Lung (tissue), 11 donors: ENCODE measurements at regions not wholly inside any gene's neighbourhood (a gene's known extent, or its start where the extent isn't known, plus 50 kb on each side); places are given as distances from the start of the nearest gene placed in this dataset.
A peak's percentile ranks its signal among the peaks of the same experiment; 100 is the strongest.

Source experiments
- ATAC-seq: fragments of 200-7000 bp; cut with Tn5 transposase; one replicate; pipeline ENCODE4 v1.9.1; 2020; ENCODE audit warnings: moderate number of reproducible peaks; ENCODE audit not compliant: insufficient read depth, low FRiP score
- DNase-seq, 3 donors: peaks; one replicate each; pipeline ENCODE4 v3.0.0-alpha.2; 2013 to 2017
- H3K27ac ChIP-seq, 2 donors: one replicate each; pipeline ENCODE4 v1.5.1; 2013; ENCODE audit warnings: mild to moderate bottlenecking in 2 of 2, moderate library complexity in 2 of 2, control low read depth in 1 of 2, inconsistent platforms in 1 of 2, low read depth in 1 of 2, low read length in 1 of 2
- H3K27me3 ChIP-seq, 3 donors: one replicate each; pipeline ENCODE4 v1.5.1; 2013; ENCODE audit warnings: low read length in 2 of 3; ENCODE audit not compliant: control insufficient read depth in 3 of 3, insufficient read depth in 3 of 3
- H3K36me3 ChIP-seq, 4 donors: one replicate each; pipeline ENCODE4 v1.5.1; 2013; ENCODE audit warnings: low read length in 4 of 4, mild to moderate bottlenecking in 1 of 4, moderate library complexity in 1 of 4; ENCODE audit not compliant: control insufficient read depth in 4 of 4, insufficient read depth in 4 of 4
- H3K4me1 ChIP-seq, 5 donors: one replicate each; pipeline ENCODE4 v1.5.1; 2013; ENCODE audit warnings: low read length in 5 of 5, mild to moderate bottlenecking in 2 of 5, moderate library complexity in 1 of 5; ENCODE audit not compliant: control insufficient read depth in 5 of 5, insufficient read depth in 5 of 5
- H3K4me3 ChIP-seq: one replicate; pipeline ENCODE4 v1.5.1; 2013; ENCODE audit warnings: mild to moderate bottlenecking, control low read depth, moderate library complexity
- H3K9ac ChIP-seq, 2 donors: one replicate each; pipeline ENCODE4 v1.5.1; 2013; ENCODE audit warnings: low read length in 2 of 2, control low read depth in 1 of 2; ENCODE audit not compliant: insufficient read depth in 1 of 2
- H3K9me3 ChIP-seq, 4 donors: one replicate each; pipeline ENCODE4 v1.5.1; 2013; ENCODE audit warnings: low read length in 3 of 4, mild to moderate bottlenecking in 1 of 4, moderate library complexity in 1 of 4; ENCODE audit not compliant: control insufficient read depth in 4 of 4, insufficient read depth in 3 of 4
- CTCF ChIP-seq: IDR thresholded peaks from 2 replicates; pipeline ENCODE4 v1.5.1; 2012; ENCODE audit warnings: mild to moderate bottlenecking; ENCODE audit errors: control extremely low read depth, extremely low read depth
- WGBS, 2 donors: extraction: QIAGEN DNeasy Blood & Tissue Kit; methylation state at CpG; one replicate each; pipeline ENCODE4 v1.1.7; 2013; 5-methylcytosine and 5-hydroxymethylcytosine counted together
- donor health status: control.
- donor health status: control.
- donor health status: Bipolar disorder and iron deficiency.
- donor health status: healthy.
- donor health status: DM: yes; HTN: yes; CAD: no.

GRCh38 chr2:7658486-7658885 lies 741.3 kb downstream of the RNF144A start:
- ATAC-seq (no peak), DNase-seq (no peak)
- no peaks in the 10 kb centered on the region for H3K36me3 ChIP-seq
- H3K27ac ChIP-seq: no peak overlapping the region
- WGBS, 2 donors: 93 to 94% methylated on average over 12 of the region's 12 CpGs
- no peaks in the 10 kb centered on the region for H3K4me1 ChIP-seq
- no peak overlapping the region for H3K4me3 ChIP-seq
- H3K9me3 ChIP-seq: peaks cover 0 to 4% (median 2%) of the 10 kb centered on the region in 4 donors
- H3K27me3 ChIP-seq: no peaks in the 10 kb centered on the region
- TF ChIP-seq CTCF: no peak
- no peak overlapping the region for H3K9ac ChIP-seq

- TF ChIP-seq CTCF: no peak
- H3K36me3 ChIP-seq: no peaks in the 10 kb centered on the region
- DNase-seq: peak in 1 of 3 donors; percentile 15
- no peak overlapping the region for H3K4me3 ChIP-seq
- WGBS, 2 donors: 59 to 79% methylated on average over 2 of the region's 2 CpGs
- H3K27ac ChIP-seq: no peak overlapping the region
- no peak overlapping the region for H3K9ac ChIP-seq
- ATAC-seq: no peak
- H3K27me3 ChIP-seq: no peaks in the 10 kb centered on the region
- peaks cover 0 to 2% (median 0%) of the 10 kb centered on the region in 4 donors for H3K9me3 ChIP-seq
- H3K4me1 ChIP-seq: no peaks in the 10 kb centered on the region
These were observed 743.6 kb downstream of the RNF144A start for GRCh38 chr2:7660816-7661215.

- no peaks in the 10 kb centered on the region for H3K36me3 ChIP-seq
- WGBS, 2 donors: 60 to 70% methylated on average over 5 of the region's 5 CpGs
- no peak overlapping the region for H3K9ac ChIP-seq
- H3K27ac ChIP-seq: no peak overlapping the region
- H3K27me3 ChIP-seq: no peaks in the 10 kb centered on the region
- TF ChIP-seq CTCF: no peak
- ATAC-seq (no peak), DNase-seq (no peak)
- H3K9me3 ChIP-seq: peaks cover 0 to 3% (median 0%) of the 10 kb centered on the region in 4 donors
- no peaks in the 10 kb centered on the region for H3K4me1 ChIP-seq
- no peak overlapping the region for H3K4me3 ChIP-seq
These were observed 744.3 kb downstream of the RNF144A start for GRCh38 chr2:7661502-7661901.

- no peak for ATAC-seq
- Histone ChIP-seq H3K36me3 (no peaks in the 10 kb centered on the region), H3K9ac (no peak overlapping the region), H3K4me3 (no peak overlapping the region), H3K27ac (no peak overlapping the region), H3K27me3 (no peaks in the 10 kb centered on the region), H3K9me3 (peaks cover 0 to 3% (median 0%) of the 10 kb centered on the region in 4 donors), H3K4me1 (peaks cover 0 to 3% (median 0%) of the 10 kb centered on the region in 5 donors)
- WGBS, 2 donors: 95 to 99% methylated on average over 4 of the region's 4 CpGs
- DNase-seq: no peak
- no peak for TF ChIP-seq CTCF
These were observed 748.7 kb downstream of the RNF144A start for GRCh38 chr2:7665880-7666279.
